HG03280 (cell line): ENCODE measurements at regions not wholly inside any gene's neighbourhood (a gene's known extent, or its start where the extent isn't known, plus 50 kb on each side); places are given as distances from the start of the nearest gene placed in this dataset.

Experiments
- ATAC-seq: cut with Tn5 transposase; IDR thresholded peaks from one replicate; pipeline ENCODE4 v1.9.1; 2021; ENCODE audit warnings: mild to moderate bottlenecking, moderate library complexity; ENCODE audit not compliant: unreplicated experiment

GRCh38 chr6:133630651-133631050, 258.3 kb upstream of the TCF21 start:
- ATAC-seq = no peak

DNA sequence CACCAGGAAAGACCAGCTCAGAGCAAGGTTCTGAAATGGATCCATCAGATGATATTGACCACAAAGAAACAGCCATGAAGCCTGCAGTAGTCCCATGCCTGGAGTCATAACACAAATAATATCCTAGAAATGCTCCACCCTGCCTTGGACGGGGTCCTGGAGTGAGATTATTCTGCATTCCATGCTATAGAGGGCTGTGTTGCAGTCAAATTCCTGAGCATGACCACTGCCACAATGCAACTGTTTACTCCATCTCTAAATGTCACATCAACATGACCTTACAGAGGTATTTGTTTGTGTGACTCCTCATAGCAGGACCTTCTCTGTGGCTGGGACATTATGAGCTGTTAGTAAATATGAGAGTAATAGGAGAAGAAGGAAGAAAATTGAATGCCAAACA, 257.5 kb upstream of the TCF21 start:
- ATAC-seq = no peak

DNA sequence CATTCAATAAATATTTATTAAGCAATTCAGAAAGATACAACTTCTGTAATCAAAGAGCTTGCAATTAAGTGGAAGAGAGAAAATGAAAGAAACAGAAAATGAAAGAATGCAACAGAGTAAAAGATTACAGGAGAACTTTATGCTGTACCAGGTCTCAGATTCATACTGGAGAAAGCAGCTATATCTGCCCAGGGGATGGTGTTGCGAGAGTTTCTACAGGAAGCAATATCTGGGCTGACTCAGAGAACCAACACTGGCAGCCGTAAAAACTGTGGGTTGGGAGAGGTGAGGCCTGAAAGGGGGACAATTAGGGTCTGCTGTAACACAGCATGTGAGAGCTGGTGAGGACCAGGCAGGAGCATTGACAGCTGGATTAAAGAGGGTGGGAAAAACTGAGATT, 256.7 kb upstream of the TCF21 start:
- no peak for ATAC-seq

- no peak for ATAC-seq
These were observed 256.0 kb upstream of the TCF21 start for GRCh38 chr6:133632906-133633305.

DNA sequence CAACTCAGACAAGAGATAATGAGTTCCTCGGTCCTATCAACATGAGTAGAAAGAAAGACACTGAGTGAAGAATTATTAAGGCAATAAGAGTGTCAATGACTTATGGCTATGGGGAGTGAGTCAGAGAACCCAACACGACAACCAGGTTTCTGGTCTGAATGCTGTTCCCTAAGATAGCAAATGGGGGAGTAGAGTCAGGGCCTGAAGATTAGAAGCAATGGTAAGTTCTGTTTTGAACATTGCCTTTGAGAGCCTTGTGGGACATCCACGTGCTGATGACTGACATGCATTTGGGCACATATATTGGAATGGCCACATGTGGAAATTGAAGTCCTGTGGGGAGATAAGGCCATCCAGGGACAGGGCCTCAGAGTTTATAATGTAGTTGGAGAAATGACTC, 254.4 kb upstream of the TCF21 start:
- no peak for ATAC-seq

DNA sequence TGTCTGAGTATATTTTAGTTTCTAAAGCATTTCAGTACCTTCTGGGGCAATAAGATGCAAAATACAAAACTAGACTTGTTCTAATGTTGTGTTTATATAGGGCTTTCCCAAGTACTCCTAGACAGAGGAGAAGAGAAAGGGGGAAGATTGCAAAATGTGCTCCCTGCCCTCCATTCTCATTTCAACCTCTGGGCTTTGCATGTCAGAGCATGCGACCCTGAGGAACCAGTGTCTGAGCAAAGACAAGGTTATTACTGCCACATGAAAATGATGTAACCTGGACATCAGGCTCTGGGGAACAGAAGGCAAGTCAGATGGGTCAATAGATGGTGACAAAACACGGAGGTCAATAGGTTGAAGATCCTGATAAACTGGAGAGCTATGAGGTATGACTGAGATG, 253.5 kb upstream of the TCF21 start:
- ATAC-seq = no peak

DNA sequence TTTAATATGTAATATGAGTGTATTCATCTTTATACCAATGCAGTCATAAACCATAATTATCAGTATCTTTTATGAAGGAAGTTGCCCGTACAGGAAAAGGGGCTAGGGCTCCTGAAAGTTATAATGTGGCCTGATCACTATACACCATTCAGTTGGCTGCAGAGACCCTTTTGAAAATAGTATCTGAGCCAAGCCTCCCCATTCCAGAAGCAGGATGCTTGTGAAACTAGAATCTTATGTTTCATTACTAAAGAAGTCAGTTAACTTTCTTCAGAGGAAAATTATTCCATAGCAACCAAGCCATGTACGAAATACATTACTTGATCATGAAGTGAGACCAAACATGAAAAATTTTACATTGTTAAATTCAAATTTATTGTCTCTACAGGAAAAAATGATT, 251.5 kb upstream of the TCF21 start:
- no peak for ATAC-seq

- no peak for ATAC-seq
These were observed 251.0 kb upstream of the TCF21 start for GRCh38 chr6:133637874-133638273.

DNA sequence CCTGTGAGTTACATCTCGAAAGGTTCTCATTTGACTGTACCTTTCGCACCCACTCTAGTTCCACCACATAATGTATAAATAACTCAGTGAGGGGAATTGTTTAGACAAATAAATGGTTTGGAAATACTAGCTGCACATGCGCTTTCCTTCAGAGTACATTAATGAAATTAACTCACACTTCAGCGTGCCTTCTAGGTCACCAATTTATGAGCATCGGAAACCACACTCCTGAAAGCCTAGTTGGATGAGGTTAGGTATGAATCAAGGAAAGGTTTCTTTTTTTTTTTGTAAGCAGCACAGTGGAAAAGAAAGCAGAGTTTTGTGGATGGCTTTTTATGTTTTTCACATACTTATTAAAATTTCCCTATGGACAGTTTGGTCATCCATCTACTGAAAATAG, 247.8 kb upstream of the TCF21 start:
- no peak for ATAC-seq

- ATAC-seq = no peak
These were observed 244.4 kb upstream of the TCF21 start for GRCh38 chr6:133644548-133644891.

GRCh38 chr6:133644892-133645619, 243.9 kb upstream of the TCF21 start:
- ATAC-seq = no peak

DNA sequence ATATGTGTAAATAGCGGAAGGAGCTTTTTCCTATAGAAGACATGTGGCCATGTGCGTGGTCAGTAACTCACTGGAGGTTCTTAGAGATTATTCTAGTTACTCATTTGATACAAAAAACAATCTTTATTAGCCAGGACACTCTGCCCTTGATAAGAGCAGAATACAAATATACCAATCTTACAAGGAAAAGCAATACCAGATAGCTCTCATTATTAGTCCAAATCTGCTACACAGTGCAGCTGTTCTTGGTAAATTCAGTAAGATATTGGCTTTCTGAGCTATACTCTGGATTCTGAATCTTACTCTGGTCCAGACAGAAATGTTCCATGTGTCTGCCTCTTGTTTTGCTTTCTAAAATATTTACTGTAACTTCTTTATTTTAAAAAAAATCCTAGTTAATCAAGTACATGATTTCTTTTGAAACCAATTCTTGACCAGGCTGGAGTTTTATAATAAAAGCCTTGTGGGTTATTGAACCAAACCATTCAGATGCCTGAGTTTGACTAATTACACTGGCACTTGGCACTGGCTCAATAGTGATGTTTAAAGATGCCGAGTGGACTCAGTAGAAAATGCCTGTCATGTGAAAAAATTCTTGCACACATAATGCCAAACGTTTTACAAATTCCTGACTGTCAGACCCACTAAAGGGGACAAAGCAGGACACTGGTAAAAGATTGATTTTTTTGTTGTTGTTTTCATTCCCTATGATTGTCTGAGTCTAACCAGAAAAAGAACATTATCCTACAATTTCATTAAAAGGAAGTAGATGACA, 242.8 kb upstream of the TCF21 start:
- ATAC-seq = no peak

DNA sequence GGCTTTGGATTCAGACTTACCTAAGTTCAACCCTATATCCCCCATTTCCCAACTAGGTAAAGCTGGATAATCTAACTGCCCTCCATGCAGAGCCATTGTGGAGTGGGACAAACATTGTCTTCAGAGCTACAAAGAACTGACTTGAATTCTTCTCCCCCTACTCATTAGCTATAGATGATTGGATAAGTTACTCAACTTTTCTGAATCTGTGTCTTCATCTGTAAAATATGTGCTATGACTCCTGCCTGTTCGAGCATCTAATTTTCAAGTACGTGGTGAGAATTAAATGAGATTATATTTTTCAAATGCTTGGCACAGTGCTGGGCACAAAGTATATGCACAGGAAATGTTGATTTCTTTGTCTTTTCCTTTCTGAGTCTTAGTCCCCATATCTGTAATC, 240.3 kb upstream of the TCF21 start:
- no peak for ATAC-seq

DNA sequence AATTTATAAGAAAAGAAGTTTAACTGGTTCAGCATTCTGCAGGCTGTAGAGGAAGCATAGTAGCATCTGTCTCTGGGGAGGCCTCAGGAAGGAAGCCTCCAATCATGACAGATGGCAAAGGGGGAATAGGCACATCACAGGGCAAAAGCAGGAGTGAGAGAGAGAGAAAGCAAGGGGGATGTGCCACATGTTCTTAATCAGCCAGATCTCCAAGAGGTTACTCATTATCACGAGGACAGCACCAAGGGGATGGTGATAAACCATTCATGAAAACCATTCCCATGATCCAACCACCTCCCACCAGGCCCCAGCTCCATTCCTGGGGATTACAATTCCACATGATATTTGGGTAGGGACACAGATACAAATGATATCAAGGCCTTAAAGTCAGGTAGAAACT, 217.5 kb upstream of the TCF21 start:
- no peak for ATAC-seq

DNA sequence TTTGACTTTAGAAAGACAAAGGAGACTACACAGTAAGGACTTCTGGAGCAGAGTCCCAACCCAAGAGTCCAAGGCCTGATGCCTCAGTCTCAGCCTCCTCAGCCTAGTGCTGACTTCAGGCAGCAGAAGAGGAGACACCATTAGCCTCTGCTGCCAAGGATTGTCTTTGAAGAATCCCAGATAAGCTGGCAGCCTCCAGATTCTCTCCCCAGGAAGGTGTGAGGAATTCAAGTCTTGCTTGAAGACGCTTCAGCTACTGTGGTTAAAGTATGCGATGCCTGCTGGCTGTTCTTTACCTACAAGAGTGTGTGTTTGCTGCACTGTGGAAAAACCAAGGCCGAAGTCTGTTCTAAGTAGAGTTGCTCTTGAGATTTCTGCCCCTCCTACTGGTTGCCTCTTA, 215.9 kb upstream of the TCF21 start:
- ATAC-seq = no peak

GRCh38 chr6:133674661-133675060, 214.3 kb upstream of the TCF21 start:
- no peak for ATAC-seq

DNA sequence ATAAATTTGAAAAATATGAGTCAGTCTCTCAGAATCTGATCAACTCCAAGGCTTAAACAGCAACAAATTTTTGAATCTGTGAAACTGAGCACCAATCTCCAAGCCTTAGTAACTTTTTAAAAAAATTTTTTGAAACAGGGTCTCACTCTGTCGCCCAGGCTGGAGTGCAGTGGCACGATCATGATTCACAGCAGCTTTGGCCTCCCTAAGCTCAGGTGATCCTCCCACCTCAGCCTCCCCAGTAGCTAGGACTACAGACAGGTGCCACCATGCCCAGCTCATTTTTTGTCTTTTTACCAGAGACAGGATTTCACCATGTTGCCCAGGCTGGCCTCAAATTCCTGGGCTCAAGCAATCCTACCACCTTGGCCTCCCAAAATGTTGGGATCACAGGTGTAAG, 207.9 kb upstream of the TCF21 start:
- no peak for ATAC-seq

DNA sequence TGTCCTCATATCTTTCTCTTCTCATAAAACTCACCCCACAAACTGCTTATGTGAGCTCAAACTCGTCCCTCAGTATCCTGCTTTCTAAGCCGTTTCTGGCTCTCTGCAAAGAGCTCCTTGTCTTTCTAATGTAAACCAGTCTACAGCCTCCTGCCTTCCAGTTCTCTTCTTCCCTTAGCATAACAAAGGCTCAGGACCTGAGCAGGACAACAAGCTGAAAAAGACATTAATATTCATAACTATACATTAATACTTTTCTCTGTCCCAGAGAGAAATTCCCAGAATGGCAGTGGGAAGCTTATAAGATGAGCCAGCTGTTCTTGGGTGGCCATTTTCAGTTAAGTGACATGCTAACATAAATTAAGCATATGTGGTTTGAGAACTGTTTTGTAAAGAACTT, 207.0 kb upstream of the TCF21 start:
- no peak for ATAC-seq

GRCh38 chr6:133682506-133683307, 206.2 kb upstream of the TCF21 start:
- ATAC-seq = no peak

GRCh38 chr6:133683308-133683580, 205.7 kb upstream of the TCF21 start:
- ATAC-seq = no peak

- no peak for ATAC-seq
These were observed 205.3 kb upstream of the TCF21 start for GRCh38 chr6:133683606-133684005.
